GM19351 (cell line): ENCODE measurements at regions not wholly inside any gene's neighbourhood (a gene's known extent, or its start where the extent isn't known, plus 50 kb on each side); places are given as distances from the start of the nearest gene placed in this dataset.

Experiments
- ATAC-seq: cut with Tn5 transposase; IDR thresholded peaks from one replicate; pipeline ENCODE4 v1.9.1; 2021; ENCODE audit warnings: mild to moderate bottlenecking, moderate library complexity; ENCODE audit not compliant: unreplicated experiment

- ATAC-seq = no peak
Measured at GRCh38 chr9:1732670-1733069, 282.5 kb upstream of the SMARCA2 start.

- ATAC-seq = no peak
Measured at GRCh38 chr9:1738511-1739100, 276.5 kb upstream of the SMARCA2 start.

DNA sequence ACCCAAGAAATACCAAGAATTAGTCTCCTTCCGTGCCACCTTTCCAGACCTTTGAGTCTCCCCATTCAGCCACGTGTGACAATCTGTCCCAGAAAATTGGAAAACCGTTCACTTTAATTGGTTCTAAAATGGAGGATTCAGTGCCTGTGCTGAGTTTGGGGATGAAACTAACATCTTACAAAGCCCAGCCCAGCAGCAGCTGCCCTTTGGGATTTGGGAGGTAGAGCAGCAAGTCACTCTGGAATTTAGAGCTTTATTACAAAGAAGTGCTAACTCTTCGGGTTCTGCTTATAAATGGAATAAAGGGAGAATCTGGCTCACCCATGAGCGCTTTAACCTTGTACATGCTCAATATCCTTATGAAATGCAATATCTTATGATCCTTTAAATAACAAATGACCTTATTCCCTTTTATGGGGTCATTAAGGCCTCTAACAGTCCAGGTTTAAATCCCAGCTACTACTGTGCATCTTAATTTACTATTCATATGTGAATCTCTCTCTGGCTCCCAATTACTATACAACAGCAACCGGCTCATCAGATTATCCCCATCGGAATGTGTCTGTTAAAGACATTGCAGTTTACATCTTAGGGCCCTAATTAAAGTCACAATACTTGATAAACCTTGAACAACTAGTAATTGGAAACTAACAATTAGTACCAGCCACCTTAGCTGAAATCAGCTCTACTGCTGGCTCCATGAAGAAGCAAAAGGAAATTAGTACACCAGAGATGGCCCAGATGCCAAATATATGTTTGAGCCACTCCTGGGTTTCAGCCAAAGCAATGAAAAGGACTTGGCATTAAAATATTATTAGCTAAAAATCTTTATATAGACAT lies 271.8 kb upstream of the SMARCA2 start:
- ATAC-seq = no peak

DNA sequence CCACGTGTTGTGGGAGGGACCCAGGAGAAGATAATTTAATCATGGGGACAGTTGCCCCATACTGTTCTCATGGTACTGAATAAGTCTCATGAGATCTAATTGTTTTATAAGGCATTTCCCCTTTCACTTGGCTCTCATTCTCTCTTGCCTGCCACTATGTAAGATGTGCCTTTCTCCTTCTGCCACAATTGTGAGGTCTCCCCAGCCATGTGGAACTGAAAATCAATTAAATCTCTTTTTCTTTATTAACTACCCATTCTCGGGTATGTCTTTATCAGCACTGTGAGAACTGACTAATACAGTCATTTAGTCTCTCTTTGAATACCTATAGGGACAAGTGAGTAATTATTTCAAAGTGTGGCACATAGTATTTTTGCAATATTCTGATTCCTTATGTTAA lies 269.2 kb upstream of the SMARCA2 start:
- no peak for ATAC-seq

- no peak for ATAC-seq
Measured at GRCh38 chr9:1747417-1747967, 267.7 kb upstream of the SMARCA2 start.

GRCh38 chr9:1748407-1748806 lies 266.7 kb upstream of the SMARCA2 start:
- no peak for ATAC-seq

DNA sequence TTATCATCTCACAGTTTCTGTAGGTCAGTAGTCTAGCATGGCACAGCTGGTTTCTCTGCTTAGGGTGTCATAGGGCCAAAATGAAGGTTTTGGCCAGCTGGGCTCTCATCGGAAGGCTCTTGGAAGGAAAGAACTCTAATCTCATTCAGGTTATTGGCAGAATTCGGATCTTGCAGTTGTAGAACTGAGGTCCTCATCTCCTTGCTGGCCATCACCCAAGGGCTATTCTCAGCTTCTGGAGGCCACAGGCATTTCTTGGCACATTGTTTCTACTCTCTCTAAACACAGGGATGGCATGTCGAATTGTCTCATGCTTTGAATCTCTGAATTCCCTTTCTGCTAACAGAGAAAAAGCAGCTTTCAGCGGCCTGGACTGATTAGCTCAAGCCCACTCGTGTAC lies 258.0 kb upstream of the SMARCA2 start:
- ATAC-seq = no peak

DNA sequence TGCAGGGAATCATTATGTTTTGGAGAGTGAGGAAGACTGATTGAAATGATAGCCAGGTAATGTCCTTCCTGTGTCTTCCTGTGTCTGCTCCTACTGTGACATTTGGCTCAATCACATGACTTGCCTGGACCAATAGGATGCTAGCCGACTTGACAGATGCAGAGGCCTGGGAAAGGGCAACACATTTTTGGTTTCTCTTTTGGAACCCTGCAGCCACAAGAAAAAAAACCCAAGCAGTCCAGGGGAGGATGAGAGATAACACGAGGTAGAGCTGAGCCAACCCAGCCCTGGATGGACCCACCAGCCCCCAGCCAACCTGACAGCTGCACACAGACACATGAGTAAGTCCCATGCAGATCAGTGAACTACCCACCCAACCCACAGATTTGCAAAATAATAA lies 256.1 kb upstream of the SMARCA2 start:
- peak; percentile 60 for ATAC-seq

DNA sequence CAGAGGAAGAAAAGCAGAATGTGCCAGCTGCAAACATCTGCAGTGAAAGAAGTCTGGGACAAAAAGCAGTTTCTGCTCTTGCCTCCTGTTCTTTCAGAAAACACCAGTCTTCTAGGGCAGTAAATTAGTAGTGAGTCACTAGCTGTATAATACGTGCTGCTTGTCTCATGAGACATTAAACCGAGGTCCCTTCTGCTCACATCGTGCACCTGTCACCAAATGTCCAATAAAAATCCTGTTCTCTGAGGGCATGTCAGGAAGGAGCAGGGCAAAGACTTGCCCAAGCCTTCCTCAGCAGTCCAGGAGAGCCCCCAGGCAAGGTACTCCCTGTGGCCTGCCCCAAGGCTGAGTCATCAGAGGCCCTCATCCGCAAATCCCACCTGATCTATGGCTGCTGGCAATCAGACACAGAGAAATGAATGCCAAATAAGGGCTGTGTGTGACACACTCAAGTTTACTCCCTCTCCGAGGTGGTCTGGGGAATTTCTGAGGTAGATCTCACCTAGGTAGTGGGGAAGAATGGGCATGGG lies 255.3 kb upstream of the SMARCA2 start:
- no peak for ATAC-seq

DNA sequence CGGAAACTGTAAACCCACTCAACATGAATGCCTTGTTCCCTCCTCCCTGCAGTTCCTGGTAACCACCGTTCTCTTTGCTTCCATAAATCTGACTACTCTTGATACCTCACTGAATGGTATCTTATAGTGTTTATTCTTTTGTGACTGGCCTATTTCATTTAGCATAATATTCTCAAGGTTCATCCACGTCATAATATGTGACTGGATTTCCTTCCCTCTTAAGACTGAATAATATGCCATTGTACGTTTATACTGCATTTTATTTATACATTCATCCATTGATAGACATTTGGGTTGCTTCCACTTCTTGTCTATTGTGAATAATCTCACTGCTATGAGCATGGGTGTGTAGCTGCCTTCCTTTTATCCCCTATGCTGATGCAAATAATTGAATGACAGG lies 253.3 kb upstream of the SMARCA2 start:
- ATAC-seq = no peak

- no peak for ATAC-seq
Measured at GRCh38 chr9:1766042-1766441, 249.1 kb upstream of the SMARCA2 start.

- no peak for ATAC-seq
Measured at GRCh38 chr9:1768561-1768960, 246.6 kb upstream of the SMARCA2 start.

- ATAC-seq = no peak
Measured at GRCh38 chr9:1771094-1771789, 243.9 kb upstream of the SMARCA2 start.

GRCh38 chr9:1775230-1775629 lies 239.9 kb upstream of the SMARCA2 start:
- ATAC-seq = no peak

DNA sequence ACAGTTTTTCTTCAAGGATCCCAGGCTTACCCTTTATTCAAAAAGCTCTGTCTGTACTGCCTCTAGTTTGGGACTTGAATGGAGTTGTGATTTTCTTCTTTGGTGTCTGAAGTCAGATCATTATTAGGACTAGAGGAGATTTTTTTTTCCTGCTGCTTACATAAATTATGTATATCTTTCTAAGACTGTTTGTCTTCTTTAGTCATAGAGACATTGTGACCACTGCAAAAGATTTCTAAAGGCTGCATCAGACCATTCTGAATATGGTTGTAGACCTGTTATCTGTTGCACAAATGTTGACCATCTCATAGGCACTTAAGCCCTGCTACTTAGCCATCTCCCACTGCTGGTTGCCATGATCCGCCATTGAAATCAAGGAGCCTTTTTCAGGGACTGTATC lies 238.5 kb upstream of the SMARCA2 start:
- no peak for ATAC-seq

- no peak for ATAC-seq
Measured at GRCh38 chr9:1791191-1791590, 224.0 kb upstream of the SMARCA2 start.

- ATAC-seq = no peak
Measured at GRCh38 chr9:1794547-1795270, 220.4 kb upstream of the SMARCA2 start.

GRCh38 chr9:1804128-1804865 lies 210.8 kb upstream of the SMARCA2 start:
- no peak for ATAC-seq

- no peak for ATAC-seq
Measured at GRCh38 chr9:1829719-1830118, 185.4 kb upstream of the SMARCA2 start.

- ATAC-seq = no peak
Measured at GRCh38 chr9:1832960-1833359, 182.2 kb upstream of the SMARCA2 start.
